H9 (cell line): ENCODE measurements at regions not wholly inside any gene's neighbourhood (a gene's known extent, or its start where the extent isn't known, plus 50 kb on each side); places are given as distances from the start of the nearest gene placed in this dataset.

Experiments
- DNase-seq: peaks from one replicate; pipeline ENCODE4 v3.0.0-alpha.2; 2017
- H2AFZ ChIP-seq: one replicate; pipeline ENCODE4 v1.6.1; 2013; ENCODE audit warnings: mild to moderate bottlenecking, low read length, control low read depth, moderate library complexity
- H2AK5ac ChIP-seq: 2 replicates; pipeline ENCODE4 v1.6.1; 2013; ENCODE audit warnings: low read length, control low read depth, mixed read lengths; ENCODE audit not compliant: insufficient read length
- H2BK120ac ChIP-seq: one replicate; pipeline ENCODE4 v1.6.1; 2013; ENCODE audit warnings: low read depth, mild to moderate bottlenecking, low read length, control low read depth, inconsistent platforms; ENCODE audit not compliant: poor library complexity, severe bottlenecking
- H2BK12ac ChIP-seq: 2 replicates; pipeline ENCODE4 v1.6.1; 2013; ENCODE audit warnings: low read length, control low read depth, mixed read lengths, low read depth; ENCODE audit not compliant: insufficient read length
- H2BK15ac ChIP-seq: 2 replicates; pipeline ENCODE4 v1.6.1; 2013; ENCODE audit warnings: low read depth, low read length, control low read depth
- H2BK20ac ChIP-seq: one replicate; pipeline ENCODE4 v1.6.1; 2013; ENCODE audit warnings: low read depth, mild to moderate bottlenecking, low read length, control low read depth, inconsistent platforms; ENCODE audit not compliant: poor library complexity, severe bottlenecking
- H2BK5ac ChIP-seq: 2 replicates; pipeline ENCODE4 v1.6.1; 2013; ENCODE audit warnings: low read length, control low read depth, mixed read lengths; ENCODE audit not compliant: insufficient read length
- H3K14ac ChIP-seq: 2 replicates; pipeline ENCODE4 v1.6.1; 2013; ENCODE audit warnings: low read length, control low read depth; ENCODE audit not compliant: insufficient read depth
- H3K18ac ChIP-seq: 2 replicates; pipeline ENCODE4 v1.6.1; 2013; ENCODE audit warnings: low read depth, mild to moderate bottlenecking, mixed read lengths, low read length, control low read depth; ENCODE audit not compliant: insufficient read length
- H3K23ac ChIP-seq: 2 replicates; pipeline ENCODE4 v1.6.1; 2013; ENCODE audit warnings: low read length, control low read depth, mixed read lengths, low read depth; ENCODE audit not compliant: insufficient read length
- H3K23me2 ChIP-seq: 2 replicates; pipeline ENCODE4 v1.6.1; 2013; ENCODE audit warnings: low read depth, mild to moderate bottlenecking, mixed read lengths, low read length, control low read depth; ENCODE audit not compliant: insufficient read length, poor library complexity, severe bottlenecking
- H3K27ac ChIP-seq: 2 replicates; pipeline ENCODE4 v1.5.1; 2013; ENCODE audit warnings: low read length, control low read depth, mixed read lengths, low read depth; ENCODE audit not compliant: insufficient read length
- H3K27me3 ChIP-seq: 2 replicates; pipeline ENCODE4 v1.6.1; 2013; ENCODE audit warnings: low read length, control low read depth, inconsistent platforms; ENCODE audit not compliant: insufficient read depth
- H3K4ac ChIP-seq: 2 replicates; pipeline ENCODE4 v1.6.1; 2013; ENCODE audit warnings: low read depth, mild to moderate bottlenecking, control low read depth, inconsistent platforms, low read length, moderate library complexity
- H3K4me1 ChIP-seq: 2 replicates; pipeline ENCODE4 v1.6.1; 2013; ENCODE audit warnings: low read length, control low read depth, inconsistent platforms; ENCODE audit not compliant: insufficient read depth
- H3K4me2 ChIP-seq: 2 replicates; pipeline ENCODE4 v1.6.1; 2013; ENCODE audit warnings: low read length, control low read depth, mixed read lengths; ENCODE audit not compliant: insufficient read length, insufficient read depth
- H3K56ac ChIP-seq: 2 replicates; pipeline ENCODE4 v1.6.1; 2013; ENCODE audit warnings: low read depth, mild to moderate bottlenecking, mixed read lengths, low read length, control low read depth; ENCODE audit not compliant: insufficient read length
- H3K79me1 ChIP-seq: 2 replicates; pipeline ENCODE4 v1.6.1; 2013; ENCODE audit warnings: low read depth, mild to moderate bottlenecking, moderate library complexity, low read length, control low read depth, inconsistent platforms; ENCODE audit not compliant: insufficient read depth, poor library complexity, severe bottlenecking
- H3K79me2 ChIP-seq: 2 replicates; pipeline ENCODE4 v1.6.1; 2013; ENCODE audit warnings: low read length, control low read depth, inconsistent platforms; ENCODE audit not compliant: insufficient read depth
- H3K9ac ChIP-seq: 2 replicates; pipeline ENCODE4 v1.6.1; 2013; ENCODE audit warnings: low read length, control low read depth, mixed read lengths; ENCODE audit not compliant: insufficient read length; ENCODE audit errors: extremely low read depth
- H3K9me3 ChIP-seq: one replicate; pipeline ENCODE4 v1.6.1; 2013; ENCODE audit warnings: low read depth, low read length, inconsistent platforms; ENCODE audit not compliant: control insufficient read depth
- H3T11ph ChIP-seq: one replicate; pipeline ENCODE4 v1.6.1; 2013; ENCODE audit warnings: mild to moderate bottlenecking, low read length, control low read depth, inconsistent platforms
- H4K20me1 ChIP-seq: one replicate; pipeline ENCODE4 v1.6.1; 2013; ENCODE audit not compliant: control insufficient read depth, insufficient read length, insufficient read depth
- H4K5ac ChIP-seq: 2 replicates; pipeline ENCODE4 v1.6.1; 2013; ENCODE audit warnings: low read depth, mild to moderate bottlenecking, mixed read lengths, low read length, control low read depth; ENCODE audit not compliant: insufficient read length
- H4K8ac ChIP-seq: replicated peaks from 2 replicates; pipeline ENCODE4 v1.6.1; 2013; ENCODE audit warnings: low read length, control low read depth, mixed read lengths, low read depth; ENCODE audit not compliant: insufficient read length
- H4K91ac ChIP-seq: 2 replicates; pipeline ENCODE4 v1.6.1; 2013; ENCODE audit warnings: low read depth, mild to moderate bottlenecking, moderate library complexity, mixed read lengths, low read length, control low read depth; ENCODE audit not compliant: insufficient read length
- H3K27ac Mint-ChIP-seq, 3 experiments: 2 replicates in 2 of 3; 3 replicates in 1 of 3; pipeline ENCODE4 v1.8.0; 2020 to 2021; ENCODE audit warnings: mixed read lengths in 3 of 3, mild to moderate bottlenecking in 1 of 3, moderate library complexity in 1 of 3
- H3K27me3 Mint-ChIP-seq: 2 replicates; pipeline ENCODE4 v1.8.0; 2021; ENCODE audit warnings: low read depth, mild to moderate bottlenecking, moderate library complexity, mixed read lengths
- H3K36me3 Mint-ChIP-seq, 3 experiments: 2 replicates in 2 of 3; 3 replicates in 1 of 3; pipeline ENCODE4 v1.8.0; 2020 to 2021; ENCODE audit warnings: low read depth in 3 of 3, mixed read lengths in 3 of 3; ENCODE audit not compliant: insufficient read depth in 1 of 3
- H3K4me1 Mint-ChIP-seq, 2 experiments: 2 replicates each; pipeline ENCODE4 v1.8.0; 2020; ENCODE audit warnings: mixed read lengths in 2 of 2
- H3K4me3 Mint-ChIP-seq, 2 experiments: 2 replicates in 1 of 2; 3 replicates in 1 of 2; pipeline ENCODE4 v1.8.0; 2020 to 2021; ENCODE audit warnings: mild to moderate bottlenecking in 2 of 2, mixed read lengths in 2 of 2, moderate library complexity in 1 of 2
- H3K9me3 Mint-ChIP-seq, 2 experiments: 2 replicates in 1 of 2; 3 replicates in 1 of 2; pipeline ENCODE4 v1.8.0; 2020; ENCODE audit warnings: mild to moderate bottlenecking in 2 of 2, mixed read lengths in 2 of 2, moderate library complexity in 1 of 2
- WGBS: extraction: QIAGEN DNeasy Blood & Tissue Kit; methylation state at CpG from one replicate; pipeline ENCODE4 v1.1.7; 2013; ENCODE audit warnings: missing lambda C conversion rate, low lambda C conversion rate, mixed read lengths; ENCODE audit not compliant: insufficient read length; ENCODE audit errors: extremely low coverage; 5-methylcytosine and 5-hydroxymethylcytosine counted together
- TF ChIP-seq, protein P1 (sequence below): fragments of 200-600 bp; sonication (generic); conservative IDR thresholded peaks from 3 replicates; pipeline ENCODE4 v1.8.0; 2021; ENCODE audit warnings: antibody characterized with exemption, mild to moderate bottlenecking

DNA sequence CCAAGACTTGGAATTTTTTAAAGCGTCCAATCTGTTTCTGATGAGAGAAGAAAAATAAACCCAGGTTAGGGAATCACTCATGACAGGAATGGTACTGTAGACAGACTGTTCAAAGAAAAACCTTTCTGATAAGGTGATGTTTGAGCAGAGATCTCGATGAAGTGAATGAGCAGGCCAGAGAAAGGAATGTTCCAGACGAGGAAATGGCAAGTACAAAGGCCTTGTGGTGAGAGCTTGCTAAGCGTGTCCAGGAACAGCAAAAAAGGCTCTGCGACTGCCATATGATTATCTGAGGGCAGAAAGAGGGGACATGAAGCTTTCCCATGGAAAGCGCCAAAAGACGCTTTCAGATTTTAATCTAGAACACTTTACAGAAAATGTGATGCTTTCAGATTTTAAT, 458.4 kb upstream of the SOX5 start:
- Histone ChIP-seq H3K4ac (no peak overlapping the region), H3K4me2 (no peak overlapping the region), H4K5ac (no peak overlapping the region), H3K23me2 (no peaks in the 10 kb centered on the region), H4K20me1 (no peaks in the 10 kb centered on the region), H2BK15ac (no peak overlapping the region), H3K56ac (no peak overlapping the region), H3T11ph (no peak overlapping the region), H4K8ac (no peak overlapping the region), H3K23ac (no peak overlapping the region), H3K18ac (no peak overlapping the region), H2BK20ac (no peak overlapping the region), H3K9ac (no peak overlapping the region), H3K4me1 (peaks cover 3% of the 10 kb centered on the region; the same call in 1 of the 2 replicates), H4K91ac (no peak overlapping the region), H3K14ac (no peak overlapping the region), H3K79me2 (no peaks in the 10 kb centered on the region), H3K27me3 (no peaks in the 10 kb centered on the region), H3K27ac (no peak overlapping the region), H2BK120ac (no peak overlapping the region), H3K79me1 (no peaks in the 10 kb centered on the region), H2AFZ (no peak overlapping the region), H2AK5ac (no peak overlapping the region), H2BK12ac (no peak overlapping the region), H3K9me3 (no peaks in the 10 kb centered on the region), H2BK5ac (no peak overlapping the region)
- DNase-seq, result no peak
- no peak overlapping the region for H3K27ac Mint-ChIP-seq
- TF ChIP-seq, protein P1, sequence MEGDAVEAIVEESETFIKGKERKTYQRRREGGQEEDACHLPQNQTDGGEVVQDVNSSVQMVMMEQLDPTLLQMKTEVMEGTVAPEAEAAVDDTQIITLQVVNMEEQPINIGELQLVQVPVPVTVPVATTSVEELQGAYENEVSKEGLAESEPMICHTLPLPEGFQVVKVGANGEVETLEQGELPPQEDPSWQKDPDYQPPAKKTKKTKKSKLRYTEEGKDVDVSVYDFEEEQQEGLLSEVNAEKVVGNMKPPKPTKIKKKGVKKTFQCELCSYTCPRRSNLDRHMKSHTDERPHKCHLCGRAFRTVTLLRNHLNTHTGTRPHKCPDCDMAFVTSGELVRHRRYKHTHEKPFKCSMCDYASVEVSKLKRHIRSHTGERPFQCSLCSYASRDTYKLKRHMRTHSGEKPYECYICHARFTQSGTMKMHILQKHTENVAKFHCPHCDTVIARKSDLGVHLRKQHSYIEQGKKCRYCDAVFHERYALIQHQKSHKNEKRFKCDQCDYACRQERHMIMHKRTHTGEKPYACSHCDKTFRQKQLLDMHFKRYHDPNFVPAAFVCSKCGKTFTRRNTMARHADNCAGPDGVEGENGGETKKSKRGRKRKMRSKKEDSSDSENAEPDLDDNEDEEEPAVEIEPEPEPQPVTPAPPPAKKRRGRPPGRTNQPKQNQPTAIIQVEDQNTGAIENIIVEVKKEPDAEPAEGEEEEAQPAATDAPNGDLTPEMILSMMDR, result no peak
- WGBS, result no CpG with 5 or more reads among the region's 7 CpGs
- no peaks in the 10 kb centered on the region; a peak in 1 of 7 replicates for H3K36me3 Mint-ChIP-seq
- H3K4me1 Mint-ChIP-seq, result peaks cover 8% of the 10 kb centered on the region in 2 experiments
- no peaks in the 10 kb centered on the region for H3K27me3 Mint-ChIP-seq
- no peaks in the 10 kb centered on the region for H3K9me3 Mint-ChIP-seq
- no peak overlapping the region for H3K4me3 Mint-ChIP-seq
